RCC 7860 (cell line): ENCODE measurements at regions not wholly inside any gene's neighbourhood (a gene's known extent, or its start where the extent isn't known, plus 50 kb on each side); places are given as distances from the start of the nearest gene placed in this dataset.

Experiments
- DNase-seq: peaks from one replicate; pipeline ENCODE4 v3.0.0-alpha.2; 2015; ENCODE audit warnings: low spot score
- FAIRE-seq: peaks from 2 replicates; lab custom pipeline; 2012; peaks lifted over from hg19 to GRCh38; lab: Jason Lieb, UNC

GRCh38 chr6:2565499-2565898 is 185.2 kb downstream of the MYLK4 start:
- no peak for FAIRE-seq

GRCh38 chr6:2563635-2564034 is 187.1 kb downstream of the MYLK4 start:
- FAIRE-seq (no peak), DNase-seq (no peak)

More at GRCh38 chr6:2565499-2565898, 185.2 kb downstream of the MYLK4 start:
- no peak for DNase-seq

DNA sequence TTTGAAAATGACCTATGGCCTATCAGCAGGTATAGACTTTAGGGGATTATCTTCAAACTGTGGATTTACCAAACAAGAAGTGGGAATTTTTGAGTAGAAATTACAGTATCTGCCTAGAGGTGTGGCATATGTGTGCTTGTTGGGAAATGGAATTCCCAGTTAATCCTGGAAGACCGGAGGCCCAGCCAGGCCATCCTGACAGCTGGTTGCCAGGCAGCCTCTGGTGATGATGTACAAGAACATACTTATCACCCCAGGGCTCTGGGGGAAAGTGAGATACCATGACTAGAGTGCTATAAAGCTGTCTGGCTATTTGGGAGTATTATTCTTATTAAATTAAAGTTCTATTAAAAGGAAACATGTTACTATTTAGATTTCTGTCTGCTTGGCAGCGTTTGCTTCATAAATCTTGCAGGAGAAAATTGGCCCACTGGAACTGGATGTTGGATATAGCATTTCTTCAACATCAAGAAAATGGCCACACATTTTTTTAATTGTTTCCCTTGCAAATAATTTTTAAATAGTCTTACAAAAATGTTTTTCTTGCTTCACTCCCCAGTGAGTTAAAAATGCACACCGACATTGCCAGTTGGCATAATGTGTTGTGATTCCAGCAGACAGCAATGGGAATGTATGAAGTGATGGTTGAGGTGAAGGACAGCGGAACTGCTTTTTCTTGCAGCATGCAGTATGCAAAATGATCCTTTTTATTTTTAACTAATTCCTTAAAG is 187.8 kb downstream of the MYLK4 start:
- DNase-seq: no peak
- no peak for FAIRE-seq

DNA sequence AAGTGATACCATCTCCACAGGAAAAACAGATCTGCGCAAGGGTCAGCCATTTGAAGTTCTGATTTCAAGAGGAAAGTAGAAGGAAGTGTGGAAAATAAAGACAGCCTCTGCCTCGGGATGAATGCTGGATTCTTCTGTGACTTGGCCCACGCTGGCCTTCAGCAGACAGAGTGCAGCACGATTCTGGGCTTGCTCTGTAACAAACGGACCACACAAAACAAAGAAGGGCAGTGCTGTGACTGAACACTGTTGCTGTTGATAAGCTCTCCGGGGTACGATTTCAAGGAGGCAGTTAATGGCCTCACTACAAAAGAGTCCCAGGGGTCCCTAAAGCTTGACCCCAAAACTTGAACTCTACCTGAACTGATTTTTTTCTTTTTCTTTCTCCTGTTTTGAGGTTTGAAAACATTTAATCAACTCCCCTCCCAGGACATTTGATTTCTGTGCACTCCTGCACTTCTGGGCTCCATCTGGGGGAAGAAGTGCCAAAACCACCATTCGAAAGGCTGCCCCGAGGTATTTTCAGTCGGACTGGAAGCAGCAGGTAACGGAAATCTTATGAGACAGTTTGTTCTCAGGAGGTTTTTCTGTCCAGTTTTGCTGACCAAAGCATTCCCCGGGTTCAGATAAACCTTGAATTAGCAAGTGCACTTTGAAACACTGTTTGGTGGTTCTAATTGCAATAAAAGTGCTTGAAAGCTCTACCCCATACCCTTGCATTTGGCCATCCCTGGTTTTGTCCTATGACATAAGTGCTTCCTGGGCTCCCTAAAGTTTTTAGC is 189.6 kb downstream of the MYLK4 start:
- no peak for FAIRE-seq
- no peak for DNase-seq

DNA sequence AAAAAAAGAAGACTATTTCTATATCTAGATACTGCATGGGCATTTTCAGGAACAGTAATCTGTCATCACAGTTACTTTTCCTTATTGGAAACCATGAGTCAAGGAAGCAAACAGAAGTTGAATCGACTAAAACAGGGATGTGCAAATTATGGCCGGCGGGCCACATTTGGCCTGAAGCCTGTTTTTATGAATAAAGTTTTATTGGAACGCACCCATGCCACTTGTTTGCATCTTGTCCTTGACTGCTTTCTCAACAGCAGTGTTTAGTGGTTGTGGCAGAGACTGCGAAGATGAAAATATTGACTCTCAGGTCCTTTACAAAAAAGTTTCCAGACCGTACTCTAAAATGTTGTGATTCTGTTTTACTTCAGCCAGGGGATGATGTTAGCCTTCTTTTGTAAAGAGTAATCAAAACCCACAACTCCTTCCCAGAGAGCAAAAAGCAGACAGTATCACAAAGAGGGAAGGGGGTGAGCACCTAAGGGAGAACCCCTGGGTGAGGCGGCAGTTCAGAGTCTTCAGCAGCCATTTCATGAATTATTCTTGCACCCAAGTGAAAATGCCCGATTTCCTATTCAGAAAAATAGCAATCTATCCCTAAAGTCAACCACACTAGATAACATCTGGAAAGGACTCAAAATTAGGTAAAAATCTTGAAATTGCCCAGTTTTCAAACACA is 190.4 kb downstream of the MYLK4 start:
- no peak for DNase-seq
- FAIRE-seq: no peak

DNA sequence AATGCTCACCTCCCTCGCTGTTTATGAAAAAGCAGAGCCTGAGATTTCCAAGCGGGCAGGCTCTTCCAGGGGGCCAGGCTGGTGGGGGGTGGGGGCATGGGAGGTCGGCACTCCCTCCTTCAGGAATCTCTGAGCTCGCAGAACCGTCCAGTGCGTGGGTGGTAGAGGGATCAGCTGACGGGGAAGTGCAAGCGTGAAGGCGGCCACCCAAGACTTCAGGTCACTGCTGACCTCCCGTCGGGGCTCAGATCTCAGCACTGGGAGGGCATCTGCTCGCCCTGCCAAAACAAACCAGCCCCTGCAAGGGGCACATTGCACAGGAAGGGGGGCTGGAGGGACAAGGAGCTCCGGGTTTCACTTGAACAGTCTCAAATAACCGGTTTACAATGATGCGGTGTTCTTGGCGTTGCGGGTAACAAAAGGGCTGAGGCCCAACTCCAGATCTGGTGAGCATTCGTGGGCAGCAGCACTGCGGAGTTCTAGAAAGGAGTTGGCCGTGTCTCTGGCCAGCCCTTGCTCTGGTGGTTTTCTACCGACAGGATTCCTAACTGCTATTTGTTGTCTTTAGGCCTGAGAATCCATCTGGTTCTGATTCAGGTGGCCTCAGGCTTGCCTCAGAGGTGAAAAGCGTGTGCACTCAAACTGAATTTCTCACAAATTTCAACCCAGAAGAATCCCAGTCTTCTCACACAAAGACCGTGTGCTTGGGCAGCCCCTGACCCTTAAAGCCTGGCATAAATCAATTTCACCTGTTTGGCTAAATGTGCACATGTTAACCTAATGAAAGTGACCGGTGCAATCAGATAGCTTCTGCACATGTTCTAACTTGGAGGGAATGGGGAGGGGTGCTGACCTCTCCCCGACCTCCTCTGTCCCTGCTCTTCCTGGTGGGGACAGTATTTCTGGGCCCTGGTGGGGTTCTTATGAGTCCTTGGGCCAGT is 191.6 kb downstream of the MYLK4 start:
- no peak for FAIRE-seq
- no peak for DNase-seq

DNA sequence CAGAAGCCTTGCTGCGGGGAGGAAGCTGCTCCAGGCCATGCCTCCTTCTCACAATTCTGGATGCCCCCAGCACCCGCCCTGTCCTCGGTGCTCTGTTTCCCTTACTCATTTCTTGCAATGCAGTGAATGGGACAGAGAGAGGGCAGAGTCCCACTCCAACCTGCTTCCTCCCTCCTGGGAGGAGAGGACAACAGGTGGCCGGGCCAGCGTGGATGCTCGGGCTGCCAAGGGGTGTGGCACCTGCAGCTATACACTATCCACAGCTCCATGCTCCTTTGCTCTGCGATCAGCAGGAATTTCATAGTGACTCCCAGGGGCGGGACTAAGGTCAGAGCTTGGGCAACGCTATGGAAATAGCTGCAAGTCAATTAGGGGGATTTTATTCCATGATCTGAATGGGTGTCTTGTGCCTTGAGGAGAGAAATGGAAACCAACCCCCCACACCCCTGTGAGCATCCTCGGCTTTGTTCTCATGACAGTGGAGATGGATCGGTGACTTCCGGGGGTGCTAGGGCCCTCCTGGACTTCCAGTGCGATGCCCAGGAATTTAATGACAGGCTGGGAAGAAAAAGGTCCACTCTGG is 192.5 kb downstream of the MYLK4 start:
- DNase-seq: no peak
- no peak for FAIRE-seq

DNA sequence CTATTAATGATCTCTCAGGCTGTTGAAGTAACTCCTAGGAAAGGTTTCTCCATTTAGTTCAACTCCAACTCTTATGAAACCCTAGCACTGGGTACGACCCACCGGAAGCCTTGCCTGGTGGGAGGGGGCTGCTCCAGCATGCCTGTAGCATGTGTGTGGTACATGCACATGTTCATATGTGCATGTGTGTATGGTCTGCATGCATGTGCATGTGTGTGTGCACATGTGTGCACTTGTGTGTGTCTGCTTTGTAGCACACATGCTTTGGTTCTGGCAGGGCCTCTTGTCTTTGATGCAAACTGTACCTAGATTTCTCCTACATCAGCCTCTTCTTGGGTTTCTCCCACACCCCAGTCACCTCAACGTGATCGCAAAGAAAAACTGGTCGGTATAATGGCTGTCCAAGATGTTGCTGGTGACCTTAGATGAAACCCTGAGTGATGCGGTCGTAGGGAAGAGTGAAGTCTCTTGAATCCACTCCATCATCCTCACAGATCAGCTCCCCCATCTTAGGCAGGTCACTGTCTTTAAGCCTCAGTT is 193.5 kb downstream of the MYLK4 start:
- FAIRE-seq: no peak
- DNase-seq: no peak

GRCh38 chr6:2556761-2557160 is 194.0 kb downstream of the MYLK4 start:
- FAIRE-seq (no peak), DNase-seq (no peak)

- no peak for DNase-seq
- no peak for FAIRE-seq
Observed at GRCh38 chr6:2554651-2555260, 196.0 kb downstream of the MYLK4 start.

DNA sequence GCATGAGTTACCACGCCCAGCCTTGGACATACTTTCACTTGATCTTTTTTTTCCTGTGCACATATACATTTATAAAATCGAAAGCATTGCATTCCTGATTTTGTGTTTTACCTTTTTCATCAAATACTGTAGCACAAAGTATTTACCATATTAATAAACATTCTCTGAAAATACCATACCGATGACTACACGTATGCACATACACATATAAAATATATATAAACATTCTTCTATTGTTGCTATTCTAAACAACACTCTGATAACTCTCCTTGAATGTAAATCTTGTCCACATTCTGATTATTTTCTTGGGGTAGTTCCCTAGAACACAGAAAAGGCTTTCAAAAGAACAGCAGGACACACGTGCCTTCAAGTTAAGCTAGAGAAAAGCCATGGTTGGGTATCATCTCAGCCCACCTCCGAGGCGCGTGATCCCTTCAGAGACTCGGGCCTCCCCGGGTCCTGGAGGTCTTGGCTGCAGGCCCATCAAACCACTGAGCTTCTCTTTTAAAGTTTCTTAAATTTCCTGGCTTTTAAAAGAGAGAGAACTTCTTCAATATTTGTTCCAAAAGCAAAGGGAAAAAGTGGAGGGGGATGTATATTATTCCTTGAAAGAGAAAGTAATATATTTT is 198.1 kb downstream of the MYLK4 start:
- FAIRE-seq (no peak), DNase-seq (no peak)

DNA sequence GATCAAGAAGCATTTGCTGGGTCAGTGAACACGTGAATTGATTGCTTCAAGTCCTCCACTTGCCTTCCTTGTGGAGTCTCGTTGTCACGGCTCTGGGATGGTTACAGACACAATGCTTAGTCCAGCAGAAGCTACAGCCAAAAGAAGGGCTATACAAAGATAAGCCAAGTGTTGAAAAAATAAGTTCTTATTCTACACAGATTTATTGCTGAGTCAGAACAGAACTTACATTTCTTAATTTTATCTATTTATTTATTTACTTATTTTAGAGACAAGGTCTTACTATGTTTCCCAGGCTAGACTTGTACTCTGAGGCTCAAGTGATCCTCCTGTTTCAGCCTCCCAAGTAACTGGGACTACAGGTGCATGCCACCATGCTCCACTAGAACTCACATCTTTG is 199.0 kb downstream of the MYLK4 start:
- FAIRE-seq: no peak
- DNase-seq: no peak

- no peak for DNase-seq
- no peak for FAIRE-seq
Observed at GRCh38 chr6:2550247-2550646, 200.5 kb downstream of the MYLK4 start.

- DNase-seq (no peak), FAIRE-seq (no peak)
Observed at GRCh38 chr6:2549834-2550233, 200.9 kb downstream of the MYLK4 start.

- DNase-seq: no peak
- FAIRE-seq: no peak
Observed at GRCh38 chr6:2547355-2547754, 203.4 kb downstream of the MYLK4 start.

GRCh38 chr6:2546901-2547300 is 203.8 kb downstream of the MYLK4 start:
- FAIRE-seq (no peak), DNase-seq (no peak)

DNA sequence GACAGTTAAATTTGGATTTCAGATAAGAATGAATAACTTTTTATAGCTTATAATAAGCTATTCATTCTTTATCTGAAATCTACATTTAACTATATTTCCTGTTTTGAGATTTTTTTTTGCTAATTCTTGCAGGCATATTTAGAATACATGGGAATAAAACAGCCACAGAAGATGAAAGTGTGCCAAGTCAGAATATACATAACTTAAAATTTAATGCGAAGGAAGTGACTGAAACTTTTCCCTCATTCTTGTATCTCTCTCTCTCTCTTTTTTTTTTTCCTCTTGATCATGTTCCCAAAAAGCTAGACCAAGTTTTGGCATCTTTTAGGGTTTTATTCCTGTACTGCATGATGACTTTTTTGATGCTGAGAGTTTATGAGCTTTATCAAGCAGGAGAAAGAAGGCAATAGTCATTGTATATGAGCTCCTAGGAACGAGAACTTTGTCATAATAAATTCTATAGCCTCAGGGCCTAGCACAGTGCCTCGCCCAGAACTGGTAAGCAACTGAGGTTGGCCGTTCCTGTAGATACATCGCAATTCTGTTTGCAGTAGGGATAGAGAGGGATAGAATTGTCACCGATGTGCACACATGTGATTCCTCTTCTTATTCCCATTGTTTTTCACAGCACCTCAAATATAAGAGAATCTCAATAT is 205.2 kb downstream of the MYLK4 start:
- no peak for DNase-seq
- FAIRE-seq: no peak

DNA sequence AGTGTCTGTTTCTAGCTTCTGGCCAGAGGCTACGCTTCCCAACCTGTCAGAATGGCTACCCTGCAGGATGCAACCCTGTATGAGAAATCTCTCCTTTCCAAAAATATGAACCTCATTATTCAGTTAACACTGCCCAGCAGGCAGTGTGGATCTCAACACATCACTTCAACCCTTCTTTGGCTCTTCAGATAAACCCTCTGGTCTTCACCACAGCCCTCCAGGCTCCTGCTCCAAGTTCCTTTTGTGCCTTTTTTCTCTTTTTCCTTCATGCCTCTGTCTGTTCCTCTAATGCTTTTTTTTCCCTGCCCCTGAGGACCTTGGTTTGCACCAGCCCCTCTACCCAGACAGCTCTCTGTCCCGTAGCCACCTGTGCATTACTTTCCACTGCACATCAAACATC is 207.4 kb downstream of the MYLK4 start:
- FAIRE-seq (no peak), DNase-seq (no peak)

- FAIRE-seq: peak; percentile 94
- peak; percentile 80 for DNase-seq
Observed at GRCh38 chr6:2542858-2543218, 207.9 kb downstream of the MYLK4 start.
